Ishikawa (cell line): ENCODE measurements at regions not wholly inside any gene's neighbourhood (a gene's known extent, or its start where the extent isn't known, plus 50 kb on each side); places are given as distances from the start of the nearest gene placed in this dataset.

Experiments
- CEBPB ChIP-seq: IDR thresholded peaks from 2 replicates; pipeline ENCODE4 v1.6.1; 2012
- CREB1 ChIP-seq: IDR thresholded peaks from 2 replicates; pipeline ENCODE4 v1.6.1; 2012; ENCODE audit warnings: low read depth
- EGR1 ChIP-seq: IDR thresholded peaks from 2 replicates; pipeline ENCODE4 v1.6.1; 2012
- EP300 ChIP-seq: IDR thresholded peaks from 2 replicates; pipeline ENCODE4 v1.6.1; 2012; ENCODE audit warnings: borderline replicate concordance
- FOXM1 ChIP-seq: IDR thresholded peaks from 2 replicates; pipeline ENCODE4 v1.6.1; 2012; ENCODE audit warnings: low read depth, borderline replicate concordance
- MAX ChIP-seq: IDR thresholded peaks from 2 replicates; pipeline ENCODE4 v1.6.1; 2012
- NFIC ChIP-seq: IDR thresholded peaks from 2 replicates; pipeline ENCODE4 v1.6.1; 2012
- RAD21 ChIP-seq: IDR thresholded peaks from 2 replicates; pipeline ENCODE4 v1.6.1; 2012; ENCODE audit warnings: low read depth
- REST ChIP-seq: IDR thresholded peaks from 2 replicates; pipeline ENCODE4 v1.6.1; 2012; ENCODE audit warnings: low read depth, mild to moderate bottlenecking
- TAF1 ChIP-seq: IDR thresholded peaks from 2 replicates; pipeline ENCODE4 v1.6.1; 2012; ENCODE audit warnings: low read depth, mild to moderate bottlenecking
- TCF12 ChIP-seq: IDR thresholded peaks from 2 replicates; pipeline ENCODE4 v1.6.1; 2012; ENCODE audit warnings: low read depth
- TEAD4 ChIP-seq: IDR thresholded peaks from 2 replicates; pipeline ENCODE4 v1.6.1; 2012
- USF1 ChIP-seq: IDR thresholded peaks from 2 replicates; pipeline ENCODE4 v1.6.1; 2012
- YY1 ChIP-seq: IDR thresholded peaks from 2 replicates; pipeline ENCODE4 v1.6.1; 2012; ENCODE audit warnings: low read depth
- ZBTB7A ChIP-seq: IDR thresholded peaks from 2 replicates; pipeline ENCODE4 v1.6.1; 2012; ENCODE audit warnings: low read depth

- no peak for TF ChIP-seq USF1
- no peak for TF ChIP-seq YY1
- TF ChIP-seq RAD21 = no peak
- TF ChIP-seq TCF12 = no peak
- no peak for TF ChIP-seq NFIC
- TF ChIP-seq MAX = no peak
- TF ChIP-seq EGR1 = no peak
- TF ChIP-seq REST = no peak
- no peak for TF ChIP-seq TAF1
- TF ChIP-seq FOXM1 = no peak
- TF ChIP-seq EP300 = no peak
- no peak for TF ChIP-seq CREB1
- no peak for TF ChIP-seq CEBPB
- TF ChIP-seq TEAD4 = no peak
- no peak for TF ChIP-seq ZBTB7A
Observed at GRCh38 chr2:51649366-51649765, 617.4 kb upstream of the NRXN1 start.

- TF ChIP-seq MAX (no peak), CREB1 (no peak), RAD21 (no peak)
Observed at GRCh38 chr2:51638811-51639210, 606.9 kb upstream of the NRXN1 start.

- TF ChIP-seq EP300 (no peak), TEAD4 (no peak), CEBPB (no peak), TAF1 (no peak), USF1 (no peak), FOXM1 (no peak), YY1 (no peak), EGR1 (no peak), RAD21 (no peak), CREB1 (no peak), REST (no peak), NFIC (no peak), TCF12 (no peak), ZBTB7A (no peak), MAX (no peak)
Observed at GRCh38 chr2:51633073-51633472, 601.1 kb upstream of the NRXN1 start.

- TF ChIP-seq EP300 = no peak
- no peak for TF ChIP-seq FOXM1
- TF ChIP-seq MAX = no peak
- no peak for TF ChIP-seq REST
- no peak for TF ChIP-seq RAD21
- no peak for TF ChIP-seq TCF12
- no peak for TF ChIP-seq ZBTB7A
- TF ChIP-seq TAF1 = no peak
- TF ChIP-seq CREB1 = no peak
- no peak for TF ChIP-seq YY1
Observed at GRCh38 chr2:51629406-51629805, 597.5 kb upstream of the NRXN1 start.

- no peak for TF ChIP-seq NFIC
- no peak for TF ChIP-seq MAX
- TF ChIP-seq TCF12 = no peak
- TF ChIP-seq EP300 = no peak
- TF ChIP-seq EGR1 = no peak
- no peak for TF ChIP-seq YY1
- no peak for TF ChIP-seq CREB1
- no peak for TF ChIP-seq CEBPB
- TF ChIP-seq TEAD4 = no peak
- TF ChIP-seq REST = no peak
- TF ChIP-seq USF1 = no peak
- TF ChIP-seq FOXM1 = no peak
- TF ChIP-seq ZBTB7A = no peak
- no peak for TF ChIP-seq TAF1
- TF ChIP-seq RAD21 = no peak
Observed at GRCh38 chr2:51628917-51629316, 597.0 kb upstream of the NRXN1 start.
